NB4 (cell line): ENCODE measurements at regions not wholly inside any gene's neighbourhood (a gene's known extent, or its start where the extent isn't known, plus 50 kb on each side); places are given as distances from the start of the nearest gene placed in this dataset.

Experiments used
- DNase-seq: peaks from one replicate; pipeline ENCODE4 v3.0.0; 2010; ENCODE audit warnings: low read depth
- H3K4me3 ChIP-seq: one replicate; pipeline ENCODE4 v1.5.1; 2011; ENCODE audit warnings: mild to moderate bottlenecking, low read depth, low read length, moderate library complexity
- CTCF ChIP-seq: IDR thresholded peaks from one replicate; pipeline ENCODE4 v1.5.1; 2012; ENCODE audit warnings: low read depth, low read length
- MAX ChIP-seq: IDR thresholded peaks from 2 replicates; pipeline ENCODE4 v1.6.1; 2011; ENCODE audit warnings: low read depth, low read length
- MYC ChIP-seq: IDR thresholded peaks from 2 replicates; pipeline ENCODE4 v1.6.1; 2011; ENCODE audit warnings: low read depth, low read length
- POLR2A ChIP-seq: IDR thresholded peaks from 2 replicates; pipeline ENCODE4 v1.6.1; 2011; ENCODE audit warnings: mild to moderate bottlenecking; ENCODE audit not compliant: insufficient read length; ENCODE audit errors: extremely low read depth

- DNase-seq: no peak
- no peak overlapping the region for H3K4me3 ChIP-seq
- TF ChIP-seq POLR2A: no peak
- no peak for TF ChIP-seq CTCF
- no peak for TF ChIP-seq MYC
- TF ChIP-seq MAX: no peak
Observed at GRCh38 chr13:30560212-30560611, 57.5 kb upstream of the USPL1 start.

GRCh38 chr13:30561511-30561910 is 56.2 kb upstream of the USPL1 start:
- TF ChIP-seq MYC (no peak), POLR2A (no peak), MAX (no peak), CTCF (no peak)
- no peak for DNase-seq
- H3K4me3 ChIP-seq: no peak overlapping the region

GRCh38 chr13:30564489-30564888 is 53.2 kb upstream of the USPL1 start:
- no peak overlapping the region for H3K4me3 ChIP-seq
- TF ChIP-seq POLR2A (no peak), MYC (no peak), MAX (no peak), CTCF (no peak)
- no peak for DNase-seq

- TF ChIP-seq CTCF (no peak), MAX (no peak), MYC (no peak), POLR2A (no peak)
- no peak for DNase-seq
- no peak overlapping the region for H3K4me3 ChIP-seq
Observed at GRCh38 chr13:30565658-30566057, 52.1 kb upstream of the USPL1 start.

- H3K4me3 ChIP-seq: no peak overlapping the region
- TF ChIP-seq MAX (no peak), MYC (no peak), POLR2A (no peak), CTCF (no peak)
- DNase-seq: no peak
Observed at GRCh38 chr13:30567072-30567471, 50.6 kb upstream of the USPL1 start.
